ENCODE measurements at regions not wholly inside any gene's neighbourhood (a gene's known extent, or its start where the extent isn't known, plus 50 kb on each side); places are given as distances from the start of the nearest gene placed in this dataset.

GRCh38 chr20:60820918-60821317 lies 431.1 kb upstream of the CDH4 start:
- Histone ChIP-seq H3K36me3 (ENCODE audit: insufficient read depth, low read length) (no peaks in the 10 kb centered on the region), H3K4me3 (ENCODE audit: low read depth, low read length) (no peak overlapping the region), H2AFZ (ENCODE audit: low read length, unreplicated experiment) (no peak overlapping the region), H3K27ac (ENCODE audit: low read depth, low read length) (no peak overlapping the region), H3K4me1 (ENCODE audit: control insufficient read depth, insufficient read depth, low read length, unreplicated experiment) (no peaks in the 10 kb centered on the region), H3K27me3 (ENCODE audit: insufficient read depth, low read length) (no peaks in the 10 kb centered on the region), H3K79me2 (ENCODE audit: control insufficient read depth, insufficient read depth, low read length, unreplicated experiment) (no peaks in the 10 kb centered on the region)

- Histone ChIP-seq H3K27me3 (ENCODE audit: insufficient read depth, low read length) (no peaks in the 10 kb centered on the region), H3K79me2 (ENCODE audit: control insufficient read depth, insufficient read depth, low read length, unreplicated experiment) (no peaks in the 10 kb centered on the region), H3K36me3 (ENCODE audit: insufficient read depth, low read length) (no peaks in the 10 kb centered on the region), H3K4me1 (ENCODE audit: control insufficient read depth, insufficient read depth, low read length, unreplicated experiment) (no peaks in the 10 kb centered on the region), H3K4me3 (ENCODE audit: low read depth, low read length) (no peak overlapping the region), H2AFZ (ENCODE audit: low read length, unreplicated experiment) (no peak overlapping the region), H3K27ac (ENCODE audit: low read depth, low read length) (no peak overlapping the region)
Observed at GRCh38 chr20:60822699-60823607, 429.1 kb upstream of the CDH4 start.

DNA sequence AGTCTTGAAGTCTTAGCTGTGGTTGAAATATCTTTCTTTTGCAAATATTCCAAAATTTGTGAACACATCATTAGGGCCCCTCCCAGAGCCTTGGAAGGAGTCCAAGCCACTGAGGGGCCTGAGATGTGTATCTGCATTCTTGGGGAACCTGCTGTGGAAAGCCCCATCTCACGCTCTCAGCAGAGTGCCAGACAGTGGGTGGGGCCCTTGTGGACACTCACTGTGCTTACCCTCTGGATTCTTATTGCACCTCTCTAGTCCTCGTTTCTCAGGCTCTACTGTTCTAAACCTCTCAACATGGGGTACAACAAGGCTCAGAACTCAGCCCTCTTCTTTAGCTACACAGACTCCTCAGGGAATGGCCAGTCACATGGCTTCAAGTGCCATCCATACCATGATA lies 416.2 kb upstream of the CDH4 start:
- no peak overlapping the region for H3K27ac ChIP-seq (ENCODE audit: low read depth, low read length)
- no peak overlapping the region for H2AFZ ChIP-seq (ENCODE audit: low read length, unreplicated experiment)
- H3K79me2 ChIP-seq (ENCODE audit: control insufficient read depth, insufficient read depth, low read length, unreplicated experiment) = no peaks in the 10 kb centered on the region
- H3K36me3 ChIP-seq (ENCODE audit: insufficient read depth, low read length) = no peaks in the 10 kb centered on the region
- no peaks in the 10 kb centered on the region for H3K27me3 ChIP-seq (ENCODE audit: insufficient read depth, low read length)
- no peak overlapping the region for H3K4me3 ChIP-seq (ENCODE audit: low read depth, low read length)
- H3K4me1 ChIP-seq (ENCODE audit: control insufficient read depth, insufficient read depth, low read length, unreplicated experiment) = no peaks in the 10 kb centered on the region

DNA sequence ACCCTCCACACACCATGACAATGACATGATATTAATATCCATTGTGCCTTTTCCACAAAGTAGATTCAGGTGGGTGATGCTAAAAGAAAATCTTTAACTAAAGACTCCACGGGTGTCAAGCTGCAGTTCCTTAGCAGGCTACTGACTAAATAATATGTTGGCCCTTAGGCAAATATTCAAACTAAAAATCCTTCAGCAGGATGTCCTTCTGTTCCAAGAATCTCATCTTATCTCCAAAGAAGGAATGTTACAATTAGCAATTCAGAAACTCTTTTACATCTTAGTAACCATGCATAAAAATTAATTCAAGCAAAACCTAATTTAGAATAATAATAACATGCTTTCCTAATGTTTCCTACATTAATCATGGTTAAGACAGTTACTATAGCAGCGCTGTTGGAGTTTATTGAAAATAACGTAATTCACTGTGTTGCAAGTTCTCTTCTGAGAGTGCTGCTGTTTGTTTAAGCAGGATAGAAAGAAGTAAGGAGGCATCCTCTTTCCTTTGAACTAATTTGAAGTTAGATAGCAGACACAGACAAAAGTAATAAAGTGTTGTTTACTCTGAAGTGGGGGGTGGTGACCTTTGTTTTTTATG lies 414.8 kb upstream of the CDH4 start:
- Histone ChIP-seq H3K27ac (ENCODE audit: low read depth, low read length) (no peak overlapping the region), H3K79me2 (ENCODE audit: control insufficient read depth, insufficient read depth, low read length, unreplicated experiment) (no peaks in the 10 kb centered on the region), H3K4me3 (ENCODE audit: low read depth, low read length) (no peak overlapping the region), H2AFZ (ENCODE audit: low read length, unreplicated experiment) (no peak overlapping the region), H3K36me3 (ENCODE audit: insufficient read depth, low read length) (no peaks in the 10 kb centered on the region), H3K27me3 (ENCODE audit: insufficient read depth, low read length) (no peaks in the 10 kb centered on the region), H3K4me1 (ENCODE audit: control insufficient read depth, insufficient read depth, low read length, unreplicated experiment) (no peaks in the 10 kb centered on the region)

- Histone ChIP-seq H3K27me3 (ENCODE audit: insufficient read depth, low read length) (no peaks in the 10 kb centered on the region), H3K36me3 (ENCODE audit: insufficient read depth, low read length) (no peaks in the 10 kb centered on the region), H3K27ac (ENCODE audit: low read depth, low read length) (no peak overlapping the region), H3K4me1 (ENCODE audit: control insufficient read depth, insufficient read depth, low read length, unreplicated experiment) (no peaks in the 10 kb centered on the region), H3K79me2 (ENCODE audit: control insufficient read depth, insufficient read depth, low read length, unreplicated experiment) (no peaks in the 10 kb centered on the region), H2AFZ (ENCODE audit: low read length, unreplicated experiment) (no peak overlapping the region), H3K4me3 (ENCODE audit: low read depth, low read length) (no peak overlapping the region)
Observed at GRCh38 chr20:60838297-60838696, 413.8 kb upstream of the CDH4 start.

- no peaks in the 10 kb centered on the region for H3K27me3 ChIP-seq (ENCODE audit: insufficient read depth, low read length)
- no peak overlapping the region for H2AFZ ChIP-seq (ENCODE audit: low read length, unreplicated experiment)
- H3K4me3 ChIP-seq (ENCODE audit: low read depth, low read length) = no peak overlapping the region
- no peaks in the 10 kb centered on the region for H3K4me1 ChIP-seq (ENCODE audit: control insufficient read depth, insufficient read depth, low read length, unreplicated experiment)
- no peaks in the 10 kb centered on the region for H3K36me3 ChIP-seq (ENCODE audit: insufficient read depth, low read length)
- H3K79me2 ChIP-seq (ENCODE audit: control insufficient read depth, insufficient read depth, low read length, unreplicated experiment) = no peaks in the 10 kb centered on the region
- H3K27ac ChIP-seq (ENCODE audit: low read depth, low read length) = no peak overlapping the region
Observed at GRCh38 chr20:60840971-60841370, 411.1 kb upstream of the CDH4 start.

GRCh38 chr20:60845146-60845545 lies 406.9 kb upstream of the CDH4 start:
- no peak overlapping the region for H3K27ac ChIP-seq (ENCODE audit: low read depth, low read length)
- H3K27me3 ChIP-seq (ENCODE audit: insufficient read depth, low read length) = peaks cover 5% of the 10 kb centered on the region; the same call in 1 of the 2 replicates
- no peaks in the 10 kb centered on the region for H3K36me3 ChIP-seq (ENCODE audit: insufficient read depth, low read length)
- no peaks in the 10 kb centered on the region for H3K79me2 ChIP-seq (ENCODE audit: control insufficient read depth, insufficient read depth, low read length, unreplicated experiment)
- no peak overlapping the region for H3K4me3 ChIP-seq (ENCODE audit: low read depth, low read length)
- H2AFZ ChIP-seq (ENCODE audit: low read length, unreplicated experiment) = no peak overlapping the region
- H3K4me1 ChIP-seq (ENCODE audit: control insufficient read depth, insufficient read depth, low read length, unreplicated experiment) = no peaks in the 10 kb centered on the region

DNA sequence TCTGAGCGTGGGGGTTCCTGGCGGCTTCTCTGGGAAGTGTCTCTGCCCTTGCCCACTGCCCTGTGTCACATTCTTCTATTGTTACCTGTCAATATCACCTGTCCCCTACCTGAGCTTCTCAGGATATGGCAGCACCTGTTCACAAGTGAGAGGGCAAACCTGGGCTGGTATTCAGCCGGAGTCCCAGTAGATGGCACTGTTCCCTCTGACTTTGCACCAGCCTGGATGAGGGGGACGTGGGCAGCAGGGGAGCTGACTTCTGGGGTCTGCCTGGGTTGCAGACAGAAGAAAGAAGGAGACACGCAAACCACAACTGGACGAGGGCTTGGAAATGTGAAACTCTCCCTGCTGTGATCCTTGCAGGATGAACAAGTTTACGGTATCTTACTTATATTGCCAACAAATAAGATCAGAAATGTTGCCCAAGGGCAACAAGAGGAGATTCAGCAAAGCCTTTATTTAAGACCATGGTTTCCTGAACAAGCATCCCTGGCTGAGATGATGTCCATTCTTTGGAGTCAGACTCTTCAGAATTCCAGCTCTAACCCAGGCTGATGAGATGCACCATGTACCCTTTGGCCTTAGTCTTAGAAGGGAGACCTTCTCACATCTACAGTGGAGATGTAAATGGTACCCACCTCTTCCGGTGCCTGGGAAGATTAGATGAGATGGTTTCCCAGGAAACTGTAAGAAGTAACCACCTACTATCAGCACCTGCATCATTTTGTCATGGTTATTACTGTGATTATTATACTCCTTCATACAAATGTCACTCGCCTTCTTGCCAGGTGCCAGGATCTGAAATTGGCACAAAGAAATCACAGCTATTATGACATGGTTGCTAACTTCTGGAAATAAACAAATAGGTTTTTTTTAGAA lies 400.0 kb upstream of the CDH4 start:
- H3K79me2 ChIP-seq (ENCODE audit: control insufficient read depth, insufficient read depth, low read length, unreplicated experiment) = no peaks in the 10 kb centered on the region
- H3K27me3 ChIP-seq (ENCODE audit: insufficient read depth, low read length) = peaks cover 5% of the 10 kb centered on the region; the same call in 1 of the 2 replicates
- no peak overlapping the region for H2AFZ ChIP-seq (ENCODE audit: low read length, unreplicated experiment)
- no peaks in the 10 kb centered on the region for H3K4me1 ChIP-seq (ENCODE audit: control insufficient read depth, insufficient read depth, low read length, unreplicated experiment)
- no peak overlapping the region for H3K4me3 ChIP-seq (ENCODE audit: low read depth, low read length)
- no peak overlapping the region for H3K27ac ChIP-seq (ENCODE audit: low read depth, low read length)
- H3K36me3 ChIP-seq (ENCODE audit: insufficient read depth, low read length) = no peaks in the 10 kb centered on the region

DNA sequence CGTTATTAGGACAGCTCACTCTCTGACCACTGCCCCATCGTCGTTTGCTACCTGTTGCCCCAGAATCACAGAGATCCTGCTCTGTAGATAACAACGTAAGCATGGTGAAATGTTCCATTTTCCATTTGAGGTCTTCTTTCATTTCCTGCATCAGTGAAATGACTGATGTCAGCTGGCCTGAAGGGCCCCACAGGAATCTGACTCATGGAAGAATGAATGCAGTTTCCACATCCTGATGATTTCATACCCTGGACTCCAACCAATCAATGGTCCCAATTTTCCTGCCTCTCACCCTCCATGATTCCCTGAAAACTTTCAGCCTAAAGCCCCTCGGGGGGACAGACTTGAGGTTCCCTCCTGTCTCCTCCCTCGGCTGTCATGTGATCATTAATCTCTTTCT lies 394.4 kb upstream of the CDH4 start:
- Histone ChIP-seq H3K27me3 (ENCODE audit: insufficient read depth, low read length) (no peaks in the 10 kb centered on the region), H3K36me3 (ENCODE audit: insufficient read depth, low read length) (no peaks in the 10 kb centered on the region), H3K4me3 (ENCODE audit: low read depth, low read length) (no peak overlapping the region), H3K79me2 (ENCODE audit: control insufficient read depth, insufficient read depth, low read length, unreplicated experiment) (no peaks in the 10 kb centered on the region), H2AFZ (ENCODE audit: low read length, unreplicated experiment) (no peak overlapping the region), H3K4me1 (ENCODE audit: control insufficient read depth, insufficient read depth, low read length, unreplicated experiment) (peaks cover 2% of the 10 kb centered on the region), H3K27ac (ENCODE audit: low read depth, low read length) (no peak overlapping the region)

- Histone ChIP-seq H3K79me2 (ENCODE audit: control insufficient read depth, insufficient read depth, low read length, unreplicated experiment) (no peaks in the 10 kb centered on the region), H3K27ac (ENCODE audit: low read depth, low read length) (no peak overlapping the region), H3K27me3 (ENCODE audit: insufficient read depth, low read length) (no peaks in the 10 kb centered on the region), H3K36me3 (ENCODE audit: insufficient read depth, low read length) (no peaks in the 10 kb centered on the region), H3K4me1 (ENCODE audit: control insufficient read depth, insufficient read depth, low read length, unreplicated experiment) (no peaks in the 10 kb centered on the region), H2AFZ (ENCODE audit: low read length, unreplicated experiment) (no peak overlapping the region), H3K4me3 (ENCODE audit: low read depth, low read length) (no peak overlapping the region)
Observed at GRCh38 chr20:60862601-60863000, 389.5 kb upstream of the CDH4 start.

All from ACC112 (cell line).